DMS 273 (cell line): ENCODE measurements at regions not wholly inside any gene's neighbourhood (a gene's known extent, or its start where the extent isn't known, plus 50 kb on each side); places are given as distances from the start of the nearest gene placed in this dataset.
"Not testable (repeated sequence)": the region's sequence is repeated elsewhere in the genome, so short reads cannot be mapped to it uniquely, and the experiment has no call there.

Experiments
- DNase-seq: peaks from one replicate; lab custom pipeline; 2025; ENCODE audit not compliant: unreplicated experiment; lab: John Stamatoyannopoulos, UW

- DNase-seq = no peak
Observed at GRCh38 chr11:119586181-119586580, 142.8 kb downstream of the NECTIN1 start.

GRCh38 chr11:119585043-119585781 is 143.8 kb downstream of the NECTIN1 start:
- DNase-seq = peak; percentile 50

GRCh38 chr11:119584193-119585042 is 144.6 kb downstream of the NECTIN1 start:
- peak; percentile 57 for DNase-seq

- no peak for DNase-seq
Observed at GRCh38 chr11:119583585-119583984, 145.4 kb downstream of the NECTIN1 start.

GRCh38 chr11:119581396-119581795 is 147.6 kb downstream of the NECTIN1 start:
- DNase-seq = not testable (repeated sequence)

GRCh38 chr11:119580751-119581150 is 148.2 kb downstream of the NECTIN1 start:
- no peak for DNase-seq

- no peak for DNase-seq
Observed at GRCh38 chr11:119580081-119580480, 148.9 kb downstream of the NECTIN1 start.

- DNase-seq = no peak
Observed at GRCh38 chr11:119578521-119579191, 150.3 kb downstream of the NECTIN1 start.

- DNase-seq = no peak
Observed at GRCh38 chr11:119573858-119574257, 150.9 kb upstream of the THY1 start.

- DNase-seq = no peak
Observed at GRCh38 chr11:119572481-119573424, 149.8 kb upstream of the THY1 start.

- DNase-seq = no peak
Observed at GRCh38 chr11:119571311-119571710, 148.3 kb upstream of the THY1 start.

GRCh38 chr11:119567688-119568582 is 145.0 kb upstream of the THY1 start:
- DNase-seq = peak; percentile 53

GRCh38 chr11:119566319-119566718 is 143.3 kb upstream of the THY1 start:
- no peak for DNase-seq

- DNase-seq = not testable (repeated sequence)
Observed at GRCh38 chr11:119565693-119566092, 142.7 kb upstream of the THY1 start.

GRCh38 chr11:119560961-119561360 is 138.0 kb upstream of the THY1 start:
- no peak for DNase-seq

GRCh38 chr11:119560291-119560690 is 137.3 kb upstream of the THY1 start:
- no peak for DNase-seq

- DNase-seq = no peak
Observed at GRCh38 chr11:119552106-119552485, 129.1 kb upstream of the THY1 start.

GRCh38 chr11:119551420-119552105 is 128.6 kb upstream of the THY1 start:
- DNase-seq = no peak
